CD14-positive monocyte (primary cell): ENCODE measurements at regions not wholly inside any gene's neighbourhood (a gene's known extent, or its start where the extent isn't known, plus 50 kb on each side); places are given as distances from the start of the nearest gene placed in this dataset.

Experiments used
- DNase-seq, 3 donors: peaks; one replicate each; pipeline ENCODE4 v3.0.0-alpha.2; 2011 to 2022
- H2AFZ ChIP-seq: 2 replicates; pipeline ENCODE4 v1.6.0; 2012; ENCODE audit warnings: mild to moderate bottlenecking, low read depth, low read length, inconsistent platforms; ENCODE audit not compliant: insufficient read depth, poor library complexity, severe bottlenecking
- H3K27ac ChIP-seq, 2 donors: 1 replicate in 1 of 2; 2 replicates in 1 of 2; pipeline ENCODE4 v1.5.1; 2012 to 2013; ENCODE audit warnings: low read length in 2 of 2, control low read depth in 1 of 2, inconsistent platforms in 1 of 2, low read depth in 1 of 2, mild to moderate bottlenecking in 1 of 2
- H3K27me3 ChIP-seq, 2 donors: one replicate each; pipeline versions ENCODE4 v1.6.0 to v1.6.1; 2011 to 2013; ENCODE audit warnings: low read length in 2 of 2; ENCODE audit not compliant: control insufficient read depth in 2 of 2, insufficient read depth in 2 of 2
- H3K36me3 ChIP-seq, 2 donors: replicated peaks in 1 of 2; 1 replicate in 1 of 2; 2 replicates in 1 of 2; pipeline versions ENCODE4 v1.5.1 to v1.6.1; 2012 to 2013; ENCODE audit warnings: low read length in 2 of 2, control low read depth in 1 of 2, inconsistent platforms in 1 of 2, mild to moderate bottlenecking in 1 of 2; ENCODE audit not compliant: insufficient read depth in 2 of 2, control insufficient read depth in 1 of 2
- H3K4me1 ChIP-seq, 2 donors: 1 replicate in 1 of 2; 2 replicates in 1 of 2; pipeline versions ENCODE4 v1.5.1 to v1.6.1; 2012 to 2013; ENCODE audit warnings: low read length in 2 of 2, control low read depth in 1 of 2, inconsistent platforms in 1 of 2, mild to moderate bottlenecking in 1 of 2, moderate library complexity in 1 of 2; ENCODE audit not compliant: insufficient read depth in 2 of 2, control insufficient read depth in 1 of 2
- H3K4me2 ChIP-seq: replicated peaks from 2 replicates; pipeline ENCODE3; 2012; ENCODE audit warnings: low read length, moderate library complexity, mild to moderate bottlenecking; ENCODE audit not compliant: poor library complexity, severe bottlenecking; ENCODE audit errors: extremely low read depth
- H3K4me3 ChIP-seq, 3 experiments: fragments of 200-600 bp in 1 of 3; sonication (generic) in 1 of 3; replicated peaks in 1 of 3; 1 replicate in 2 of 3; 2 replicates in 1 of 3; pipeline ENCODE4 v1.5.1; 2011 to 2013; ENCODE audit warnings: low read length in 3 of 3, mild to moderate bottlenecking in 3 of 3, control low read depth in 2 of 3, low read depth in 2 of 3, inconsistent platforms in 1 of 3, moderate library complexity in 1 of 3
- H3K79me2 ChIP-seq: 2 replicates; pipeline ENCODE4 v1.6.0; 2012; ENCODE audit warnings: mild to moderate bottlenecking, control low read depth, inconsistent platforms, low read length, moderate library complexity; ENCODE audit not compliant: insufficient read depth
- H3K9ac ChIP-seq: 2 replicates; pipeline ENCODE4 v1.6.0; 2017; ENCODE audit warnings: low read length, mild to moderate bottlenecking; ENCODE audit not compliant: insufficient read depth, poor library complexity, severe bottlenecking
- H3K9me3 ChIP-seq, 2 donors: replicated peaks in 1 of 2; 1 replicate in 1 of 2; 2 replicates in 1 of 2; pipeline versions ENCODE4 v1.5.1 to v1.6.1; 2012 to 2013; ENCODE audit warnings: low read length in 2 of 2, control low read depth in 1 of 2; ENCODE audit not compliant: control insufficient read depth in 1 of 2, insufficient read depth in 1 of 2
- H4K20me1 ChIP-seq: 2 replicates; pipeline ENCODE4 v1.6.0; 2012; ENCODE audit warnings: mild to moderate bottlenecking, low read length, control low read depth, moderate library complexity; ENCODE audit not compliant: insufficient read depth
- H3K27ac Mint-ChIP-seq, 7 donors: one replicate each; pipeline ENCODE4 v1.8.0; 2020; ENCODE audit warnings: mild to moderate bottlenecking in 7 of 7, mixed read lengths in 7 of 7, moderate library complexity in 6 of 7, inconsistent platforms in 2 of 7
- H3K27me3 Mint-ChIP-seq, 3 donors: one replicate each; pipeline ENCODE4 v1.8.0; 2021 to 2022; ENCODE audit warnings: low read depth in 3 of 3, mild to moderate bottlenecking in 3 of 3, mixed read lengths in 3 of 3, moderate library complexity in 3 of 3, inconsistent platforms in 1 of 3
- H3K36me3 Mint-ChIP-seq, 2 donors: one replicate each; pipeline ENCODE4 v1.8.0; 2020; ENCODE audit warnings: mixed read lengths in 2 of 2, inconsistent platforms in 1 of 2, mild to moderate bottlenecking in 1 of 2
- H3K4me1 Mint-ChIP-seq: one replicate; pipeline ENCODE4 v1.8.0; 2020; ENCODE audit warnings: mild to moderate bottlenecking, mixed read lengths
- H3K4me3 Mint-ChIP-seq, 2 donors: one replicate each; pipeline ENCODE4 v1.8.0; 2020; ENCODE audit warnings: mild to moderate bottlenecking in 2 of 2, mixed read lengths in 2 of 2, moderate library complexity in 1 of 2
- H3K9me3 Mint-ChIP-seq, 7 donors: one replicate each; pipeline ENCODE4 v1.8.0; 2020 to 2022; ENCODE audit warnings: mixed read lengths in 7 of 7, mild to moderate bottlenecking in 6 of 7, moderate library complexity in 6 of 7, inconsistent platforms in 2 of 7
- WGBS: methylation state at CpG from one replicate; pipeline ENCODE4 v1.1.5; 2013; ENCODE audit warnings: missing lambda C conversion rate; ENCODE audit not compliant: insufficient coverage; 5-methylcytosine and 5-hydroxymethylcytosine counted together
- intact Hi-C, 2 donors: fragments of 100-400 bp; cut with micrococcal nuclease; formaldehyde crosslinking; loops; one replicate each; pipeline versions ENCODE4 v1.15.0 to v1.15.1; 2023
- TF ChIP-seq, protein P1 (sequence below): fragments of 200-600 bp; IDR thresholded peaks from one replicate; pipeline ENCODE4 v1.8.0; 2022; ENCODE audit warnings: antibody characterized with exemption, mild to moderate bottlenecking

DNA sequence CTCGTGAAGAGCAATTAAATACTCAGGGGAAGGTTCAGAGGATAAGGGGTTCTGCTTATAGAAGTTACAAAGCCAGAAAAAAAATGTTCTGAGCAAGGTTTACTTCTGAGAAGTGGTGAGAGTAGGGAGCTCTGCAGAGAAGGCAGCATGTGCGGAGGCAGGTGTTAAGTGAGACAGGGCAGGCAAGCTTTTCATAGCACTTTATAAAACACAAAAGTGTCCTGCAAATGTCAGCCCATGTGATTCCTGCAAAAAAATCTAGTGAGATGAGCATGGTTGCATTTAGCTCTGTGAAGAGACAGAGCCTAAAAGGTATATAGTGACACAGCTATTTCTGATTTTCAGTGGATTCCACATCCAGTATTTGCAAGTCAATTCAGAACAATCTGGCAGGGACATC, 223.8 kb upstream of the SYT4 start:
- intact Hi-C loops = no loop called here
- H3K36me3 Mint-ChIP-seq = no peaks in the 10 kb centered on the region
- Histone ChIP-seq H4K20me1 (no peaks in the 10 kb centered on the region), H3K79me2 (no peaks in the 10 kb centered on the region), H3K9ac (no peak overlapping the region), H3K27ac (no peak overlapping the region), H3K9me3 (peaks cover 2 to 8% of the 10 kb centered on the region in 2 donors), H3K4me3 (no peak overlapping the region), H3K4me2 (no peak overlapping the region), H3K27me3 (no peaks in the 10 kb centered on the region), H3K36me3 (no peaks in the 10 kb centered on the region), H3K4me1 (no peaks in the 10 kb centered on the region), H2AFZ (no peak overlapping the region)
- no peak overlapping the region for H3K4me3 Mint-ChIP-seq
- DNase-seq = no peak
- no peaks in the 10 kb centered on the region for H3K4me1 Mint-ChIP-seq
- H3K27me3 Mint-ChIP-seq = peaks cover 0 to 2% (median 0%) of the 10 kb centered on the region in 3 donors
- TF ChIP-seq, protein P1, sequence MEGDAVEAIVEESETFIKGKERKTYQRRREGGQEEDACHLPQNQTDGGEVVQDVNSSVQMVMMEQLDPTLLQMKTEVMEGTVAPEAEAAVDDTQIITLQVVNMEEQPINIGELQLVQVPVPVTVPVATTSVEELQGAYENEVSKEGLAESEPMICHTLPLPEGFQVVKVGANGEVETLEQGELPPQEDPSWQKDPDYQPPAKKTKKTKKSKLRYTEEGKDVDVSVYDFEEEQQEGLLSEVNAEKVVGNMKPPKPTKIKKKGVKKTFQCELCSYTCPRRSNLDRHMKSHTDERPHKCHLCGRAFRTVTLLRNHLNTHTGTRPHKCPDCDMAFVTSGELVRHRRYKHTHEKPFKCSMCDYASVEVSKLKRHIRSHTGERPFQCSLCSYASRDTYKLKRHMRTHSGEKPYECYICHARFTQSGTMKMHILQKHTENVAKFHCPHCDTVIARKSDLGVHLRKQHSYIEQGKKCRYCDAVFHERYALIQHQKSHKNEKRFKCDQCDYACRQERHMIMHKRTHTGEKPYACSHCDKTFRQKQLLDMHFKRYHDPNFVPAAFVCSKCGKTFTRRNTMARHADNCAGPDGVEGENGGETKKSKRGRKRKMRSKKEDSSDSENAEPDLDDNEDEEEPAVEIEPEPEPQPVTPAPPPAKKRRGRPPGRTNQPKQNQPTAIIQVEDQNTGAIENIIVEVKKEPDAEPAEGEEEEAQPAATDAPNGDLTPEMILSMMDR = no peak
- WGBS = 78% methylated on average over 1 of the region's 2 CpGs
- H3K9me3 Mint-ChIP-seq = peaks cover 2 to 13% (median 3%) of the 10 kb centered on the region in 7 donors
- H3K27ac Mint-ChIP-seq = no peak overlapping the region

DNA sequence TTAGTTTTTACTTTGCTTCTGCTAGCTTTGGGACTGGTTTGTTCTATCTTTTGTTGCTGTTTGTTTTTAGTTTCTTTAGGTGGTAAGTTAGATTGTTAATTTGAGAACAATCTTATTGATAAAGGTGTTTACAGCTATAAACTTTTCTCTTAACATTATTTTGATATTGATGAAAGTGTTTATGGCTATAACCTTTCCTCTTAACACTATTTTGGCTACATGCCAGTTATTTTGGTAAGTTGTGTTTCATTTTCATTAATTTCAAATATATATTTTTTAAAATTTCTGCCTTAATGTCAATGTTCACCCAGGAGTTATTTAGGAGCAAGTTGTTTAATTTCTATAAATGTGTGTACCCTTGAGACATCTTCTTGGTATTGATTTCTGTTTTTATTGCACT, 229.6 kb upstream of the SYT4 start:
- TF ChIP-seq, protein P1 = no peak
- H3K4me3 Mint-ChIP-seq = no peak overlapping the region

More for the DNA sequence above, 229.6 kb upstream of the SYT4 start:
- Histone ChIP-seq H4K20me1 (no peaks in the 10 kb centered on the region), H3K27me3 (no peaks in the 10 kb centered on the region), H2AFZ (no peak overlapping the region), H3K9ac (no peak overlapping the region), H3K4me3 (no peak overlapping the region), H3K4me1 (no peaks in the 10 kb centered on the region), H3K4me2 (no peak overlapping the region), H3K27ac (no peak overlapping the region), H3K9me3 (peaks cover 12 to 40% of the 10 kb centered on the region in 2 donors), H3K79me2 (no peaks in the 10 kb centered on the region), H3K36me3 (no peaks in the 10 kb centered on the region)
- Mint-ChIP-seq H3K36me3 (no peaks in the 10 kb centered on the region), H3K27ac (no peak overlapping the region), H3K27me3 (peaks cover 0 to 2% (median 0%) of the 10 kb centered on the region in 3 donors), H3K9me3 (peaks cover 7 to 22% (median 16%) of the 10 kb centered on the region in 7 donors), H3K4me1 (no peaks in the 10 kb centered on the region)
- intact Hi-C loops = no loop called here
- no peak for DNase-seq
